CD14-positive monocyte (primary cell): ENCODE measurements at regions not wholly inside any gene's neighbourhood (a gene's known extent, or its start where the extent isn't known, plus 50 kb on each side); places are given as distances from the start of the nearest gene placed in this dataset.

Experiments used
- DNase-seq, 3 donors: peaks; one replicate each; pipeline ENCODE4 v3.0.0-alpha.2; 2011 to 2022
- H2AFZ ChIP-seq: 2 replicates; pipeline ENCODE4 v1.6.0; 2012; ENCODE audit warnings: mild to moderate bottlenecking, low read depth, low read length, inconsistent platforms; ENCODE audit not compliant: insufficient read depth, poor library complexity, severe bottlenecking
- H3K27ac ChIP-seq, 2 donors: 1 replicate in 1 of 2; 2 replicates in 1 of 2; pipeline ENCODE4 v1.5.1; 2012 to 2013; ENCODE audit warnings: low read length in 2 of 2, control low read depth in 1 of 2, inconsistent platforms in 1 of 2, low read depth in 1 of 2, mild to moderate bottlenecking in 1 of 2
- H3K27me3 ChIP-seq, 2 donors: one replicate each; pipeline versions ENCODE4 v1.6.0 to v1.6.1; 2011 to 2013; ENCODE audit warnings: low read length in 2 of 2; ENCODE audit not compliant: control insufficient read depth in 2 of 2, insufficient read depth in 2 of 2
- H3K36me3 ChIP-seq, 2 donors: replicated peaks in 1 of 2; 1 replicate in 1 of 2; 2 replicates in 1 of 2; pipeline versions ENCODE4 v1.5.1 to v1.6.1; 2012 to 2013; ENCODE audit warnings: low read length in 2 of 2, control low read depth in 1 of 2, inconsistent platforms in 1 of 2, mild to moderate bottlenecking in 1 of 2; ENCODE audit not compliant: insufficient read depth in 2 of 2, control insufficient read depth in 1 of 2
- H3K4me1 ChIP-seq, 2 donors: 1 replicate in 1 of 2; 2 replicates in 1 of 2; pipeline versions ENCODE4 v1.5.1 to v1.6.1; 2012 to 2013; ENCODE audit warnings: low read length in 2 of 2, control low read depth in 1 of 2, inconsistent platforms in 1 of 2, mild to moderate bottlenecking in 1 of 2, moderate library complexity in 1 of 2; ENCODE audit not compliant: insufficient read depth in 2 of 2, control insufficient read depth in 1 of 2
- H3K4me2 ChIP-seq: replicated peaks from 2 replicates; pipeline ENCODE3; 2012; ENCODE audit warnings: low read length, moderate library complexity, mild to moderate bottlenecking; ENCODE audit not compliant: poor library complexity, severe bottlenecking; ENCODE audit errors: extremely low read depth
- H3K4me3 ChIP-seq, 3 experiments: fragments of 200-600 bp in 1 of 3; sonication (generic) in 1 of 3; replicated peaks in 1 of 3; 1 replicate in 2 of 3; 2 replicates in 1 of 3; pipeline ENCODE4 v1.5.1; 2011 to 2013; ENCODE audit warnings: low read length in 3 of 3, mild to moderate bottlenecking in 3 of 3, control low read depth in 2 of 3, low read depth in 2 of 3, inconsistent platforms in 1 of 3, moderate library complexity in 1 of 3
- H3K79me2 ChIP-seq: 2 replicates; pipeline ENCODE4 v1.6.0; 2012; ENCODE audit warnings: mild to moderate bottlenecking, control low read depth, inconsistent platforms, low read length, moderate library complexity; ENCODE audit not compliant: insufficient read depth
- H3K9ac ChIP-seq: 2 replicates; pipeline ENCODE4 v1.6.0; 2017; ENCODE audit warnings: low read length, mild to moderate bottlenecking; ENCODE audit not compliant: insufficient read depth, poor library complexity, severe bottlenecking
- H3K9me3 ChIP-seq, 2 donors: replicated peaks in 1 of 2; 1 replicate in 1 of 2; 2 replicates in 1 of 2; pipeline versions ENCODE4 v1.5.1 to v1.6.1; 2012 to 2013; ENCODE audit warnings: low read length in 2 of 2, control low read depth in 1 of 2; ENCODE audit not compliant: control insufficient read depth in 1 of 2, insufficient read depth in 1 of 2
- H4K20me1 ChIP-seq: 2 replicates; pipeline ENCODE4 v1.6.0; 2012; ENCODE audit warnings: mild to moderate bottlenecking, low read length, control low read depth, moderate library complexity; ENCODE audit not compliant: insufficient read depth
- H3K27ac Mint-ChIP-seq, 7 donors: one replicate each; pipeline ENCODE4 v1.8.0; 2020; ENCODE audit warnings: mild to moderate bottlenecking in 7 of 7, mixed read lengths in 7 of 7, moderate library complexity in 6 of 7, inconsistent platforms in 2 of 7
- H3K27me3 Mint-ChIP-seq, 3 donors: one replicate each; pipeline ENCODE4 v1.8.0; 2021 to 2022; ENCODE audit warnings: low read depth in 3 of 3, mild to moderate bottlenecking in 3 of 3, mixed read lengths in 3 of 3, moderate library complexity in 3 of 3, inconsistent platforms in 1 of 3
- H3K36me3 Mint-ChIP-seq, 2 donors: one replicate each; pipeline ENCODE4 v1.8.0; 2020; ENCODE audit warnings: mixed read lengths in 2 of 2, inconsistent platforms in 1 of 2, mild to moderate bottlenecking in 1 of 2
- H3K4me1 Mint-ChIP-seq: one replicate; pipeline ENCODE4 v1.8.0; 2020; ENCODE audit warnings: mild to moderate bottlenecking, mixed read lengths
- H3K4me3 Mint-ChIP-seq, 2 donors: one replicate each; pipeline ENCODE4 v1.8.0; 2020; ENCODE audit warnings: mild to moderate bottlenecking in 2 of 2, mixed read lengths in 2 of 2, moderate library complexity in 1 of 2
- H3K9me3 Mint-ChIP-seq, 7 donors: one replicate each; pipeline ENCODE4 v1.8.0; 2020 to 2022; ENCODE audit warnings: mixed read lengths in 7 of 7, mild to moderate bottlenecking in 6 of 7, moderate library complexity in 6 of 7, inconsistent platforms in 2 of 7
- CTCF ChIP-seq: fragments of 200-600 bp; IDR thresholded peaks from one replicate; pipeline ENCODE4 v1.8.0; 2022; ENCODE audit warnings: antibody characterized with exemption, mild to moderate bottlenecking
- WGBS: methylation state at CpG from one replicate; pipeline ENCODE4 v1.1.5; 2013; ENCODE audit warnings: missing lambda C conversion rate; ENCODE audit not compliant: insufficient coverage; 5-methylcytosine and 5-hydroxymethylcytosine counted together
- intact Hi-C, 2 donors: fragments of 100-400 bp; cut with micrococcal nuclease; formaldehyde crosslinking; loops; one replicate each; pipeline versions ENCODE4 v1.15.0 to v1.15.1; 2023

GRCh38 chr19:28523619-28524018, 689.3 kb downstream of the UQCRFS1 start:
- Mint-ChIP-seq H3K27me3 (peaks cover 0 to 2% (median 0%) of the 10 kb centered on the region in 3 donors), H3K36me3 (no peaks in the 10 kb centered on the region), H3K27ac (no peak overlapping the region), H3K4me3 (no peak overlapping the region), H3K9me3 (peaks cover 0 to 8% (median 4%) of the 10 kb centered on the region in 7 donors), H3K4me1 (peaks cover 2% of the 10 kb centered on the region)
- Histone ChIP-seq H2AFZ (no peak overlapping the region), H3K36me3 (no peaks in the 10 kb centered on the region), H3K4me3 (no peak overlapping the region), H3K27me3 (no peaks in the 10 kb centered on the region), H3K9ac (no peak overlapping the region), H4K20me1 (no peaks in the 10 kb centered on the region), H3K4me2 (no peak overlapping the region), H3K9me3 (no peaks in the 10 kb centered on the region), H3K27ac (no peak overlapping the region), H3K4me1 (peaks cover 0 to 3% of the 10 kb centered on the region in 2 donors), H3K79me2 (no peaks in the 10 kb centered on the region)
- no peak for DNase-seq
- intact Hi-C loops: no loop called here
- 86% methylated on average over 1 of the region's 4 CpGs for WGBS
- no peak for TF ChIP-seq CTCF

GRCh38 chr19:28522545-28522922, 690.4 kb downstream of the UQCRFS1 start:
- no peak overlapping the region for H3K27ac Mint-ChIP-seq
- WGBS: 98% methylated on average over 6 of the region's 8 CpGs
- no peak overlapping the region for H3K4me2 ChIP-seq

More at GRCh38 chr19:28522545-28522922, 690.4 kb downstream of the UQCRFS1 start:
- peaks cover 0 to 3% of the 10 kb centered on the region in 2 donors for H3K4me1 ChIP-seq
- no peaks in the 10 kb centered on the region for H4K20me1 ChIP-seq
- Mint-ChIP-seq H3K27me3 (peaks cover 0 to 2% (median 2%) of the 10 kb centered on the region in 3 donors), H3K4me1 (peaks cover 2% of the 10 kb centered on the region), H3K4me3 (no peak overlapping the region), H3K36me3 (no peaks in the 10 kb centered on the region), H3K9me3 (peaks cover 0 to 6% (median 3%) of the 10 kb centered on the region in 7 donors)
- no peaks in the 10 kb centered on the region for H3K79me2 ChIP-seq
- intact Hi-C loops: no loop called here
- H2AFZ ChIP-seq: no peak overlapping the region
- no peaks in the 10 kb centered on the region for H3K27me3 ChIP-seq
- no peaks in the 10 kb centered on the region for H3K36me3 ChIP-seq
- no peak overlapping the region for H3K27ac ChIP-seq
- no peak for DNase-seq
- H3K9ac ChIP-seq: no peak overlapping the region
- no peaks in the 10 kb centered on the region for H3K9me3 ChIP-seq
- H3K4me3 ChIP-seq: no peak overlapping the region
- no peak for TF ChIP-seq CTCF
